SK-N-MC (cell line): ENCODE measurements at regions not wholly inside any gene's neighbourhood (a gene's known extent, or its start where the extent isn't known, plus 50 kb on each side); places are given as distances from the start of the nearest gene placed in this dataset.
A peak's percentile ranks its signal among the peaks of the same experiment; 100 is the strongest.
"Not testable (repeated sequence)": the region's sequence is repeated elsewhere in the genome, so short reads cannot be mapped to it uniquely, and the experiment has no call there.

Source experiments
- DNase-seq: peaks from one replicate; pipeline ENCODE4 v3.0.0-alpha.2; 2011; ENCODE audit warnings: low read depth, low spot score
- H3K27ac ChIP-seq: fragments of 200-600 bp; sonication (generic); 2 replicates; pipeline ENCODE4 v1.5.1; 2016; ENCODE audit warnings: mixed run types
- H3K36me3 ChIP-seq: fragments of 200-600 bp; sonication (generic); 2 replicates; pipeline ENCODE4 v1.6.1; 2017; ENCODE audit warnings: antibody characterized with exemption, low read length, mixed read lengths; ENCODE audit not compliant: insufficient read depth
- H3K4me3 ChIP-seq: fragments of 200-600 bp; sonication (generic); 2 replicates; pipeline ENCODE4 v1.5.1; 2016
- H3K9ac ChIP-seq: fragments of 200-600 bp; sonication (generic); 2 replicates; pipeline ENCODE4 v1.8.0; 2017; ENCODE audit warnings: mixed run types, mixed read lengths; ENCODE audit not compliant: insufficient read length
- H3K9me3 ChIP-seq: fragments of 200-600 bp; sonication (generic); 2 replicates; pipeline ENCODE4 v1.6.1; 2017; ENCODE audit warnings: low read depth, mild to moderate bottlenecking, antibody characterized with exemption, low read length, moderate library complexity, mixed read lengths
- EZH2 ChIP-seq: fragments of 200-600 bp; sonication (generic); IDR thresholded peaks from one replicate; pipeline ENCODE4 v1.6.1; 2017; ENCODE audit warnings: antibody characterized with exemption
- FOXP2 ChIP-seq: optimal IDR thresholded peaks from 2 replicates; pipeline ENCODE3; 2011; ENCODE audit warnings: mild to moderate bottlenecking, moderate library complexity; ENCODE audit not compliant: insufficient read depth; ENCODE audit errors: extremely low read length, control extremely low read depth
- POLR2AphosphoS5 ChIP-seq: IDR thresholded peaks from 2 replicates; pipeline ENCODE4 v1.6.1; 2012; ENCODE audit warnings: mild to moderate bottlenecking, low read depth, low read length, borderline replicate concordance

GRCh38 chr12:105681341-105681740, 350.9 kb downstream of the C12orf75 start:
- Histone ChIP-seq H3K4me3 (no peak overlapping the region), H3K9ac (no peak overlapping the region), H3K36me3 (no peaks in the 10 kb centered on the region), H3K9me3 (no peaks in the 10 kb centered on the region), H3K27ac (no peak overlapping the region)
- DNase-seq, result no peak
- no peak for TF ChIP-seq POLR2AphosphoS5
- no peak for TF ChIP-seq EZH2
- no peak for TF ChIP-seq FOXP2

GRCh38 chr12:105682821-105683220, 352.3 kb downstream of the C12orf75 start:
- H3K9ac ChIP-seq, DNase-seq, H3K9me3 ChIP-seq, H3K27ac ChIP-seq, H3K36me3 ChIP-seq, H3K4me3 ChIP-seq: not testable (repeated sequence)

GRCh38 chr12:105683836-105684235, 353.3 kb downstream of the C12orf75 start:
- not testable (repeated sequence) for H3K36me3 ChIP-seq, H3K27ac ChIP-seq, H3K4me3 ChIP-seq, H3K9me3 ChIP-seq, H3K9ac ChIP-seq, DNase-seq

GRCh38 chr12:105698075-105698474, 367.6 kb downstream of the C12orf75 start:
- Histone ChIP-seq H3K9ac (no peak overlapping the region), H3K9me3 (no peaks in the 10 kb centered on the region), H3K36me3 (no peaks in the 10 kb centered on the region), H3K4me3 (no peak overlapping the region), H3K27ac (no peak overlapping the region)
- no peak for TF ChIP-seq POLR2AphosphoS5
- no peak for TF ChIP-seq FOXP2
- no peak for TF ChIP-seq EZH2
- no peak for DNase-seq

GRCh38 chr12:105699209-105699608, 368.7 kb downstream of the C12orf75 start:
- no peaks in the 10 kb centered on the region for H3K9me3 ChIP-seq
- no peak for TF ChIP-seq EZH2
- no peak for TF ChIP-seq FOXP2
- TF ChIP-seq POLR2AphosphoS5, result no peak
- no peak overlapping the region for H3K27ac ChIP-seq
- DNase-seq, result no peak
- H3K9ac ChIP-seq, result no peak overlapping the region
- no peak overlapping the region for H3K4me3 ChIP-seq
- no peaks in the 10 kb centered on the region for H3K36me3 ChIP-seq

GRCh38 chr12:105704787-105705186, 374.3 kb downstream of the C12orf75 start:
- no peak overlapping the region for H3K9ac ChIP-seq
- H3K4me3 ChIP-seq, result no peak overlapping the region
- DNase-seq, result no peak
- no peak overlapping the region for H3K27ac ChIP-seq
- no peaks in the 10 kb centered on the region for H3K9me3 ChIP-seq
- no peaks in the 10 kb centered on the region for H3K36me3 ChIP-seq
- TF ChIP-seq FOXP2, result no peak
- TF ChIP-seq EZH2, result no peak
- no peak for TF ChIP-seq POLR2AphosphoS5

GRCh38 chr12:105705235-105705634, 374.7 kb downstream of the C12orf75 start:
- Histone ChIP-seq H3K4me3 (no peak overlapping the region), H3K27ac (no peak overlapping the region), H3K9me3 (no peaks in the 10 kb centered on the region), H3K9ac (no peak overlapping the region), H3K36me3 (no peaks in the 10 kb centered on the region)
- no peak for TF ChIP-seq FOXP2
- no peak for TF ChIP-seq EZH2
- no peak for TF ChIP-seq POLR2AphosphoS5
- DNase-seq, result no peak

- H3K36me3 ChIP-seq, result no peaks in the 10 kb centered on the region
- no peak overlapping the region for H3K9ac ChIP-seq
- peak; percentile 28 for DNase-seq
- no peaks in the 10 kb centered on the region for H3K9me3 ChIP-seq
- H3K4me3 ChIP-seq, result no peak overlapping the region
- TF ChIP-seq FOXP2 (no peak), POLR2AphosphoS5 (no peak), EZH2 (no peak)
- H3K27ac ChIP-seq, result no peak overlapping the region
Measured at GRCh38 chr12:105705765-105706164, 375.3 kb downstream of the C12orf75 start.

- DNase-seq, result no peak
- H3K4me3 ChIP-seq, result no peak overlapping the region
- no peaks in the 10 kb centered on the region for H3K9me3 ChIP-seq
Measured at GRCh38 chr12:105706321-105706972, 376.0 kb downstream of the C12orf75 start.

More at GRCh38 chr12:105706321-105706972, 376.0 kb downstream of the C12orf75 start:
- TF ChIP-seq EZH2 (no peak), POLR2AphosphoS5 (no peak), FOXP2 (no peak)
- Histone ChIP-seq H3K27ac (no peak overlapping the region), H3K36me3 (no peaks in the 10 kb centered on the region), H3K9ac (no peak overlapping the region)
